Tibial nerve (tissue), 4 donors: ENCODE measurements at regions not wholly inside any gene's neighbourhood (a gene's known extent, or its start where the extent isn't known, plus 50 kb on each side); places are given as distances from the start of the nearest gene placed in this dataset.

Experiments
- DNase-seq, 2 donors: peaks; one replicate each; pipeline ENCODE4 v3.0.0-alpha.2; 2019; ENCODE audit warnings: low spot score in 2 of 2
- H3K27ac ChIP-seq, 4 donors: fragments of 200-600 bp; sonication (generic) in 3 of 4; one replicate each; pipeline ENCODE4 v1.5.1; 2017 to 2019; ENCODE audit warnings: mild to moderate bottlenecking in 1 of 4
- H3K27me3 ChIP-seq, 2 donors: fragments of 200-600 bp; sonication (generic) in 1 of 2; one replicate each; pipeline versions ENCODE4 v1.5.1 to v1.6.0; 2017 to 2019
- H3K36me3 ChIP-seq, 3 donors: fragments of 200-600 bp; sonication (generic); one replicate each; pipeline ENCODE4 v1.5.1; 2018 to 2019
- H3K4me1 ChIP-seq, 4 donors: fragments of 200-600 bp; sonication (generic) in 3 of 4; one replicate each; pipeline ENCODE4 v1.5.1; 2017 to 2019
- H3K4me3 ChIP-seq, 4 donors: fragments of 200-600 bp; sonication (generic) in 3 of 4; one replicate each; pipeline ENCODE4 v1.5.1; 2017 to 2019; ENCODE audit warnings: mild to moderate bottlenecking in 1 of 4, moderate library complexity in 1 of 4
- H3K9me3 ChIP-seq, 4 donors: fragments of 200-600 bp; sonication (generic) in 3 of 4; one replicate each; pipeline ENCODE4 v1.5.1; 2017 to 2019
- EP300 ChIP-seq, 2 donors: sonication (generic); formaldehyde crosslinking; IDR thresholded peaks; one replicate each; pipeline ENCODE4 v1.6.1; 2017; ENCODE audit warnings: antibody characterized with exemption in 2 of 2, mild to moderate bottlenecking in 1 of 2
- POLR2A ChIP-seq, 2 donors: fragments of 450-650 bp; IDR thresholded peaks; one replicate each; pipeline ENCODE4 v1.6.1; 2017; ENCODE audit warnings: antibody characterized with exemption in 2 of 2, mild to moderate bottlenecking in 2 of 2, moderate library complexity in 2 of 2
- WGBS, 2 donors: methylation state at CpG; one replicate each; pipeline ENCODE4 v1.1.5; 2018; 5-methylcytosine and 5-hydroxymethylcytosine counted together
- TF ChIP-seq, protein P1 (sequence below), 5 experiments: fragments of 200-600 bp in 3 of 5; fragments of 450-650 bp in 2 of 5; sonication (generic) in 3 of 5; IDR thresholded peaks; one replicate each; pipeline ENCODE4 v1.5.1; 2016 to 2019; ENCODE audit warnings: antibody characterized with exemption in 5 of 5, mild to moderate bottlenecking in 3 of 5, moderate library complexity in 2 of 5

DNA sequence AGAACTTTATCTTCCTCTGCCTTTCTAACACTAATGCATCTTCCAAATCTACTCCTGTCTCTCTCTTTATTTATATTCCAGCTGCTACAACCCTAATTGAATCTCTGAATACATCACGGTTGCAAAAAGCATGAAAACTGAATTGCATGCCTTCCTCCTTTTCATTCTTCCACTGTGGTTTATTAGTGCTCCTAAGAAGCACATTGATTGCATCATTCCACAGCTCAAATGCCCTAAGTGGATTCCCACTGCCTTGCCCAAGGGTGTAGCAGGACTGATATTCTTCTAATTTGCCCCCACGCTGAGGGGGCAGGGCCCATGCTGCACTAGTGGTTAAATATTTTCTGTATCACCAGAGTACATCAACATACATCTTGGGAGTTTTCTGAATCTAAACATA, 640.8 kb downstream of the EFNB2 start:
- Histone ChIP-seq H3K27ac (no peak overlapping the region), H3K4me1 (no peaks in the 10 kb centered on the region), H3K9me3 (no peaks in the 10 kb centered on the region), H3K4me3 (no peak overlapping the region), H3K36me3 (no peaks in the 10 kb centered on the region), H3K27me3 (no peaks in the 10 kb centered on the region)
- WGBS, 2 donors, result 52 to 54% methylated on average over 2 of the region's 2 CpGs
- TF ChIP-seq POLR2A (IDR thresholded peaks at IDR 0.05) (no peak), EP300 (IDR thresholded peaks at IDR 0.05) (no peak)
- TF ChIP-seq, protein P1, sequence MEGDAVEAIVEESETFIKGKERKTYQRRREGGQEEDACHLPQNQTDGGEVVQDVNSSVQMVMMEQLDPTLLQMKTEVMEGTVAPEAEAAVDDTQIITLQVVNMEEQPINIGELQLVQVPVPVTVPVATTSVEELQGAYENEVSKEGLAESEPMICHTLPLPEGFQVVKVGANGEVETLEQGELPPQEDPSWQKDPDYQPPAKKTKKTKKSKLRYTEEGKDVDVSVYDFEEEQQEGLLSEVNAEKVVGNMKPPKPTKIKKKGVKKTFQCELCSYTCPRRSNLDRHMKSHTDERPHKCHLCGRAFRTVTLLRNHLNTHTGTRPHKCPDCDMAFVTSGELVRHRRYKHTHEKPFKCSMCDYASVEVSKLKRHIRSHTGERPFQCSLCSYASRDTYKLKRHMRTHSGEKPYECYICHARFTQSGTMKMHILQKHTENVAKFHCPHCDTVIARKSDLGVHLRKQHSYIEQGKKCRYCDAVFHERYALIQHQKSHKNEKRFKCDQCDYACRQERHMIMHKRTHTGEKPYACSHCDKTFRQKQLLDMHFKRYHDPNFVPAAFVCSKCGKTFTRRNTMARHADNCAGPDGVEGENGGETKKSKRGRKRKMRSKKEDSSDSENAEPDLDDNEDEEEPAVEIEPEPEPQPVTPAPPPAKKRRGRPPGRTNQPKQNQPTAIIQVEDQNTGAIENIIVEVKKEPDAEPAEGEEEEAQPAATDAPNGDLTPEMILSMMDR (IDR thresholded peaks at IDR 0.05), result no peak
- no peak for DNase-seq

DNA sequence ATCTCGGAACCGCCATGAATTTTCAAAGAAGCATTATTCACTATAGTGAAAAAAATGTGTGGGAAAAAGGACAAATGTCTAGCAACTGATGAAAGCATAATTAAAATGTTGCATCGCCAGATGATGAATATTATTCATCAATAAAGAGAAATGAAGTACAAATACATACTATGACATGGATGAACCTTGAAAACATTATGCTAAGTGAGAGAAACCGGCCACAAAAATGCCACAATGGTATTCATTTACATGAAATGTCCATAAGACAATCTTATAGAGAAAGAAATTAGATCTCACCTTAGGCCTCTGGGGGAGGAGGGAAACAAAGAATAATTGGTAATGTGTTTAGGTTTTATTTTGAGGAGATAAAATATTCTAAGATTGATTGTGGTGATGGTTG, 645.0 kb downstream of the EFNB2 start:
- H3K4me1 ChIP-seq, result no peaks in the 10 kb centered on the region
- no peak overlapping the region for H3K27ac ChIP-seq
- no peaks in the 10 kb centered on the region for H3K36me3 ChIP-seq
- no peaks in the 10 kb centered on the region for H3K9me3 ChIP-seq
- H3K4me3 ChIP-seq, result no peak overlapping the region
- no peak for DNase-seq
- WGBS, 2 donors, result 92 to 94% methylated on average over 4 of the region's 4 CpGs
- no peaks in the 10 kb centered on the region for H3K27me3 ChIP-seq
- TF ChIP-seq, protein P1 (IDR thresholded peaks at IDR 0.05), result no peak
- no peak for TF ChIP-seq POLR2A (IDR thresholded peaks at IDR 0.05)
- no peak for TF ChIP-seq EP300 (IDR thresholded peaks at IDR 0.05)

DNA sequence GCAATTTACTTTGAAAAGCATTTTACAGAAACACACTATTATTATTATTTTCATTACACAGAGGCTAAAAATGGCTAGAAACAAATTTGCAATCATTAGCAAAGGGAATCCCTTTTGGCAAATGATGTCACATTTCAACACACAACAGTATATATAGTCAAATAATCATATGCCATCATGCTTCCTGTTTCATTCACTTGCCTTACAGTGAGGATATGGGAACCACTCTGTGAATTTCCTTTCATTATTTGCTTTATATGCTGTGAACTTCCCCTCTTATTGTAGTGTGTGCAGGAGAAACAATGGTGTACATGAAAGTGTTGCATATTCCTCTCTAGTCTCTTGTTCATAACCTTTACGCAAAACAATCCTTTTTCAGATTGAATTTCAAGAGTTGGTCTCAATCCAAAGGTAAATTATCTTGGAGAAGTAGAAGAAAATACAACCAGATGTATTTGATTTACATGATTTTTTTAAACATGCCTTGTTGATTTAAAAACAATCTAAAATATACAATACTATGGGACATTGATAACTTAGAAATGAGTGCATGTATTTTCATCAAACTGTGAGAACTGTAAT, 657.3 kb downstream of the EFNB2 start:
- Histone ChIP-seq H3K4me1 (no peaks in the 10 kb centered on the region), H3K4me3 (no peak overlapping the region), H3K9me3 (no peaks in the 10 kb centered on the region), H3K36me3 (no peaks in the 10 kb centered on the region), H3K27me3 (no peaks in the 10 kb centered on the region), H3K27ac (no peak overlapping the region)
- no peak for DNase-seq
- TF ChIP-seq POLR2A (IDR thresholded peaks at IDR 0.05) (no peak), EP300 (IDR thresholded peaks at IDR 0.05) (no peak)
- TF ChIP-seq, protein P1 (IDR thresholded peaks at IDR 0.05), result no peak
- WGBS, 2 donors, result 58 to 76% methylated on average over 1 of the region's 1 CpG

DNA sequence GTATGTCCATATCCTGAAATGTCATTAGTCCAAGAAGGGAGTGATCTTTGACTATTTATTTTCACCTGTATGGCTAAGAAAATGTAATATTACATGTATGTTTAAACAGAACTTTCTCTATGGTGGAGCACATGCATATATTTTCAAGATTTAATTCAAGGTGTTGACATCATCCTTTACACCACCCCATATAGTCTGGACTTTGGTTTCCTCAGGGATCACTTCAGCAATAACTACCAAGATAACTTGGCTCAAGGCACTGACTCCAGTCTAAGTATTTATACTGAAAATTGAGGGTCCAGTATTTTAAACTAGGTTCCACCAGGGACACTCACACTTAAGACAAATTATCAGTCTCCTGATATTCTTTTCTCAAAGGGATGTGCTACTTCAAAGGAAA, 660.6 kb downstream of the EFNB2 start:
- TF ChIP-seq EP300 (IDR thresholded peaks at IDR 0.05), result no peak
- TF ChIP-seq, protein P1 (IDR thresholded peaks at IDR 0.05), result no peak
- no peak for TF ChIP-seq POLR2A (IDR thresholded peaks at IDR 0.05)
- Histone ChIP-seq H3K4me1 (no peaks in the 10 kb centered on the region), H3K27me3 (no peaks in the 10 kb centered on the region), H3K27ac (no peak overlapping the region), H3K4me3 (no peak overlapping the region), H3K9me3 (no peaks in the 10 kb centered on the region), H3K36me3 (no peaks in the 10 kb centered on the region)
- no peak for DNase-seq

DNA sequence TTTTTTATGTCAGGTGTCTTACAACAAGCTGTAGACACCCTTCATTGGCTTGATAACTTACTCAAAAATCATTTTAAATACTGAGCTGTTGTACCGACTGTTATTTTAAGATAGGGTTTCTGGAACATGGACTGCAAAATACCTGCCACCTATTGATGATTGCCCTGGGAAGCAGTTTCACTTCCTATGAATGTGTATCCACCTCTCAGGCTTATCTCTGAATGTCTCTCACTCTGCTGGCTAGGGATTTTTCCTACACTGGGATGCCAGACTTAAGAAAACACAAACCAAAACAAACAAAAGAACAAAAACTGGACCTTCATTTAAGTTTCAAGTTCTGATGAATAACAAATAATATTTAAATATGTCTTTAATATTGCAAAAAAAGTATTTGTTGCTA, 663.7 kb downstream of the EFNB2 start:
- 88 to 91% methylated on average over 1 of the region's 1 CpG for WGBS, 2 donors
- TF ChIP-seq EP300 (IDR thresholded peaks at IDR 0.05) (no peak), POLR2A (IDR thresholded peaks at IDR 0.05) (no peak)
- TF ChIP-seq, protein P1 (IDR thresholded peaks at IDR 0.05), result no peak
- Histone ChIP-seq H3K27me3 (no peaks in the 10 kb centered on the region), H3K27ac (no peak overlapping the region), H3K36me3 (no peaks in the 10 kb centered on the region), H3K9me3 (no peaks in the 10 kb centered on the region), H3K4me1 (no peaks in the 10 kb centered on the region), H3K4me3 (no peak overlapping the region)
- DNase-seq, result no peak
